ENCODE measurements at regions not wholly inside any gene's neighbourhood (a gene's known extent, or its start where the extent isn't known, plus 50 kb on each side); places are given as distances from the start of the nearest gene placed in this dataset.
"Not testable (repeated sequence)": the region's sequence is repeated elsewhere in the genome, so short reads cannot be mapped to it uniquely, and the experiment has no call there.

- DNase-seq: no peak
Measured at GRCh38 chr1:100791586-100791985, 72.0 kb downstream of the VCAM1 start.

- DNase-seq: no peak
Measured at GRCh38 chr1:100793659-100794058, 74.1 kb downstream of the VCAM1 start.

- DNase-seq: no peak
Measured at GRCh38 chr1:100794748-100795645, 75.5 kb downstream of the VCAM1 start.

- peak in 3 of 56 donors; percentile 3 to 23 (median 21) for DNase-seq
Measured at GRCh38 chr1:100795646-100795985, 76.1 kb downstream of the VCAM1 start.

GRCh38 chr1:100796046-100796445 lies 76.5 kb downstream of the VCAM1 start:
- no peak for DNase-seq

- no peak for DNase-seq
Measured at GRCh38 chr1:100799548-100799947, 80.0 kb downstream of the VCAM1 start.

- no peak for DNase-seq
Measured at GRCh38 chr1:100799954-100800612, 80.5 kb downstream of the VCAM1 start.

GRCh38 chr1:100801256-100801655 lies 81.7 kb downstream of the VCAM1 start:
- not testable (repeated sequence) for DNase-seq

- not testable (repeated sequence) for DNase-seq
Measured at GRCh38 chr1:100803280-100803679, 83.7 kb downstream of the VCAM1 start.

- peak in 3 of 56 donors; percentile 1 to 8 (median 5) for DNase-seq
Measured at GRCh38 chr1:100806601-100807000, 87.1 kb downstream of the VCAM1 start.

GRCh38 chr1:100810360-100810759 lies 84.3 kb downstream of the EXTL2 start:
- no peak for DNase-seq

- no peak for DNase-seq
Measured at GRCh38 chr1:100811808-100812207, 82.8 kb downstream of the EXTL2 start.

GRCh38 chr1:100814938-100815337 lies 79.7 kb downstream of the EXTL2 start:
- DNase-seq: not testable (repeated sequence)

GRCh38 chr1:100816049-100816448 lies 78.6 kb downstream of the EXTL2 start:
- no peak for DNase-seq

- not testable (repeated sequence) for DNase-seq
Measured at GRCh38 chr1:100820195-100820594, 74.4 kb downstream of the EXTL2 start.

- not testable (repeated sequence) for DNase-seq
Measured at GRCh38 chr1:100821919-100822318, 72.7 kb downstream of the EXTL2 start.

Measured in amygdala (tissue), 56 donors.